ENCODE measurements at regions not wholly inside any gene's neighbourhood (a gene's known extent, or its start where the extent isn't known, plus 50 kb on each side); places are given as distances from the start of the nearest gene placed in this dataset.

DNA sequence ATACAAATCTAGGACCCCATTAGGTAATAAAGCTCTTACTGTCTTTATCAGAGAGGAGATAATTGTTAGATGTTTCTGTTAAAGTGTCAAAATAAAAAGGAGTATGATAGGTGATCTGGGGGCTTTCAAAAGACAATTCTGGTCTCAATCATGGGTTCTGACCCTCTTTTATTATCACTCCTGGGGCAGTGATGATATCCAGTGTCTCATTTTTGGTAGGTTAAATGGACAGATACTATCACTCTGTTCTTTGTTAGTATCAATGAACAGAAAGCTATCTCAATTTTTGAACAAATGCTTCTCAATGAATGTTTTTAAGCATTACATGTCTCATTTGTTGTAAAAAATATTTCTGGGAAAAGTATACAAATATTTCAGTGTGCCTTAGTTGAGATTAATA, 405.9 kb downstream of the MLLT3 start:
- TF ChIP-seq, protein P1, sequence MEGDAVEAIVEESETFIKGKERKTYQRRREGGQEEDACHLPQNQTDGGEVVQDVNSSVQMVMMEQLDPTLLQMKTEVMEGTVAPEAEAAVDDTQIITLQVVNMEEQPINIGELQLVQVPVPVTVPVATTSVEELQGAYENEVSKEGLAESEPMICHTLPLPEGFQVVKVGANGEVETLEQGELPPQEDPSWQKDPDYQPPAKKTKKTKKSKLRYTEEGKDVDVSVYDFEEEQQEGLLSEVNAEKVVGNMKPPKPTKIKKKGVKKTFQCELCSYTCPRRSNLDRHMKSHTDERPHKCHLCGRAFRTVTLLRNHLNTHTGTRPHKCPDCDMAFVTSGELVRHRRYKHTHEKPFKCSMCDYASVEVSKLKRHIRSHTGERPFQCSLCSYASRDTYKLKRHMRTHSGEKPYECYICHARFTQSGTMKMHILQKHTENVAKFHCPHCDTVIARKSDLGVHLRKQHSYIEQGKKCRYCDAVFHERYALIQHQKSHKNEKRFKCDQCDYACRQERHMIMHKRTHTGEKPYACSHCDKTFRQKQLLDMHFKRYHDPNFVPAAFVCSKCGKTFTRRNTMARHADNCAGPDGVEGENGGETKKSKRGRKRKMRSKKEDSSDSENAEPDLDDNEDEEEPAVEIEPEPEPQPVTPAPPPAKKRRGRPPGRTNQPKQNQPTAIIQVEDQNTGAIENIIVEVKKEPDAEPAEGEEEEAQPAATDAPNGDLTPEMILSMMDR (IDR thresholded peaks at IDR 0.05): no peak
- no peak for TF ChIP-seq POLR2A (IDR thresholded peaks at IDR 0.05)
- TF ChIP-seq POLR2AphosphoS5 (IDR thresholded peaks at IDR 0.05): no peak

Data from prostate gland (tissue), 2 donors.